T-cell (primary cell): ENCODE measurements at regions not wholly inside any gene's neighbourhood (a gene's known extent, or its start where the extent isn't known, plus 50 kb on each side); places are given as distances from the start of the nearest gene placed in this dataset.

Source experiments
- ATAC-seq, 4 experiments: fragments of 200-7000 bp in 3 of 4; fragments of 150-1000 bp in 1 of 4; cut with Tn5 transposase; replicated peaks in 1 of 4; 1 replicate in 3 of 4; 2 replicates in 1 of 4; pipeline ENCODE4 v1.10.0; 2021; ENCODE audit warnings: moderate library complexity in 3 of 4, mild to moderate bottlenecking in 2 of 4, moderate number of reproducible peaks in 1 of 4
- CTCF ChIA-PET, 2 donors: fragments of 300-600 bp; sonication (Branson Sonifier 250); formaldehyde crosslinking; loops; one replicate each; lab custom pipeline; 2022; ENCODE audit warnings: antibody characterized with exemption in 2 of 2; lab: Charles Lee
- POLR2A ChIA-PET, 2 donors: fragments of 300-600 bp; sonication (Branson Sonifier 250); formaldehyde crosslinking; loops; one replicate each; lab custom pipeline; 2022; ENCODE audit warnings: antibody characterized with exemption in 2 of 2; lab: Charles Lee
- DNase-seq, 35 experiments: peaks; one replicate each; pipeline versions ENCODE4 v3.0.0 to v3.0.0-alpha.2; 2013 to 2023
- H3K27ac ChIP-seq: one replicate; pipeline ENCODE4 v1.5.1; 2013; ENCODE audit warnings: low read length
- H3K27me3 ChIP-seq, 2 experiments: replicated peaks in 1 of 2; 1 replicate in 1 of 2; 2 replicates in 1 of 2; pipeline versions ENCODE4 v1.6.1 to v1.7.0; 2013; ENCODE audit warnings: low read length in 1 of 2, mixed read lengths in 1 of 2; ENCODE audit not compliant: control insufficient read depth in 2 of 2, insufficient read depth in 2 of 2; ENCODE audit errors: extremely low read depth in 1 of 2
- H3K36me3 ChIP-seq, 2 donors: 1 replicate in 1 of 2; 2 replicates in 1 of 2; pipeline versions ENCODE4 v1.6.1 to v1.7.0; 2013; ENCODE audit warnings: low read length in 1 of 2; ENCODE audit not compliant: control insufficient read depth in 2 of 2, insufficient read depth in 1 of 2; ENCODE audit errors: extremely low read depth in 1 of 2
- H3K4me1 ChIP-seq, 2 experiments: 1 replicate in 1 of 2; 2 replicates in 1 of 2; pipeline versions ENCODE4 v1.6.1 to v1.7.0; 2013; ENCODE audit warnings: low read length in 2 of 2, mixed read lengths in 1 of 2; ENCODE audit not compliant: insufficient read depth in 2 of 2, control insufficient read depth in 1 of 2; ENCODE audit errors: extremely low read depth in 1 of 2
- H3K4me3 ChIP-seq, 2 donors: 1 replicate in 1 of 2; 2 replicates in 1 of 2; pipeline versions ENCODE4 v1.5.1 to v1.7.0; 2013; ENCODE audit warnings: mild to moderate bottlenecking in 2 of 2, low read length in 1 of 2, moderate library complexity in 1 of 2; ENCODE audit not compliant: control insufficient read depth in 1 of 2; ENCODE audit errors: extremely low read depth in 1 of 2
- H3K9me3 ChIP-seq: 2 replicates; pipeline ENCODE4 v1.7.0; 2013
- H3K27ac Mint-ChIP-seq, 2 donors: one replicate each; pipeline ENCODE4 v1.8.0; 2020 to 2021; ENCODE audit warnings: mild to moderate bottlenecking in 2 of 2, mixed read lengths in 2 of 2
- H3K27me3 Mint-ChIP-seq, 2 donors: one replicate each; pipeline ENCODE4 v1.8.0; 2021 to 2022; ENCODE audit warnings: mixed read lengths in 2 of 2
- H3K36me3 Mint-ChIP-seq: one replicate; pipeline ENCODE4 v1.8.0; 2021; ENCODE audit warnings: mixed read lengths
- H3K4me1 Mint-ChIP-seq, 3 donors: one replicate each; pipeline ENCODE4 v1.8.0; 2020 to 2022; ENCODE audit warnings: mixed read lengths in 3 of 3, mild to moderate bottlenecking in 1 of 3
- H3K4me3 Mint-ChIP-seq, 3 donors: one replicate each; pipeline ENCODE4 v1.8.0; 2020 to 2022; ENCODE audit warnings: mild to moderate bottlenecking in 3 of 3, mixed read lengths in 3 of 3, moderate library complexity in 3 of 3
- H3K9me3 Mint-ChIP-seq, 3 donors: one replicate each; pipeline ENCODE4 v1.8.0; 2020 to 2022; ENCODE audit warnings: mixed read lengths in 3 of 3
- WGBS: methylation state at CpG from one replicate; pipeline ENCODE4 v1.1.5; 2013; ENCODE audit warnings: missing lambda C conversion rate; ENCODE audit not compliant: insufficient coverage; 5-methylcytosine and 5-hydroxymethylcytosine counted together

DNA sequence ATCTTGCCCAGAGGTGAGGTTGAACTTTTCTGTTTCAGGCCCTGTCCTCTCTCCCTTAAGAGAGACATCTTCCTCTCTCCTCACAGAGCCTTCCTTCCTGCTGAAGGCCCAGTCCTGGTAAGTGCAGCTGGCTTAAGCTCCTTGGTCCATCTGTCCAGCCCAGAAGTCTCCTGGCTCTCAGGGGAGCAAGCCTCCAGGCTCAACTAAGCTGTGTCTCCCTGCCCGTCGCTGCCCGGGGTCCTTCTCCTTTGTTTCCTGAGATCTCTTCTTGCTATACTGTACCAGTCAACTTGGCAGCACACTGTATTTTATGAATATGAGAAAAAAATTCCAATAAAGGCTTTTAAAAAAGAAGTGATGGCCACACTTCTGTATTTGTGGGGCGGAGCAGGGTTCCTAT, 77.4 kb downstream of the KCNF1 start:
- ChIA-PET CTCF (no interaction called here), POLR2A (no interaction called here)
- DNase-seq, result no peak
- Mint-ChIP-seq H3K4me1 (no peaks in the 10 kb centered on the region), H3K27ac (no peak overlapping the region), H3K36me3 (no peaks in the 10 kb centered on the region), H3K9me3 (no peaks in the 10 kb centered on the region), H3K4me3 (no peak overlapping the region), H3K27me3 (peaks cover 5 to 10% of the 10 kb centered on the region in 2 donors)
- Histone ChIP-seq H3K4me1 (no peaks in the 10 kb centered on the region), H3K9me3 (no peaks in the 10 kb centered on the region), H3K4me3 (no peak overlapping the region), H3K27ac (no peak overlapping the region), H3K36me3 (no peaks in the 10 kb centered on the region), H3K27me3 (peaks cover 0 to 25% of the 10 kb centered on the region in 2 experiments)
- WGBS, result 80% methylated on average over 1 of the region's 4 CpGs
- no peak for ATAC-seq

DNA sequence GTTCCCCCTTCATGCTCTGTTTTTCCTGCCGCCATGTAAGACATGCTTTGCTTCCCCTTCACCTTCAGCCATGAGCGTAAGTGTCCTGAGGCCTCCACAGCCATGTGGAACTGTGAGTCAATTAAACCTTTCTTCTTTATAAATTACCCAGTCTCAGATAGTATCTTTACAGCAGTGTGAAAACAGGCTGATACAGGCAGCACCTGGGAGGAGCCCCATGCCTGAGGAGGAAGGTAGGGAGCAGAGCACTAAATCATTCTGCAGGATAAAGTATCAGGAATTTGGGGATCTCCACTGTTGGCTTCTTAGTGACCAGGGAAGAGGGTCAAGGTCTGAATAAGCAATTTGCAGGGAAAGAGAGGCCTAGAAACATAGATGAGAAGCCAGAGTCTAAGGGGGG, 78.0 kb downstream of the KCNF1 start:
- no peak overlapping the region for H3K27ac ChIP-seq
- Mint-ChIP-seq H3K36me3 (no peaks in the 10 kb centered on the region), H3K9me3 (no peaks in the 10 kb centered on the region), H3K27me3 (peaks cover 7 to 8% of the 10 kb centered on the region in 2 donors), H3K4me1 (no peaks in the 10 kb centered on the region), H3K4me3 (no peak overlapping the region), H3K27ac (no peak overlapping the region)
- no peak overlapping the region for H3K4me3 ChIP-seq
- POLR2A ChIA-PET, result no interaction called here
- H3K27me3 ChIP-seq, result peaks cover 0 to 25% of the 10 kb centered on the region in 2 experiments
- CTCF ChIA-PET, result no interaction called here
- no peaks in the 10 kb centered on the region for H3K9me3 ChIP-seq
- 100% methylated on average over 1 of the region's 2 CpGs for WGBS
- no peaks in the 10 kb centered on the region for H3K4me1 ChIP-seq
- DNase-seq (no peak), ATAC-seq (no peak)
- H3K36me3 ChIP-seq, result no peaks in the 10 kb centered on the region

DNA sequence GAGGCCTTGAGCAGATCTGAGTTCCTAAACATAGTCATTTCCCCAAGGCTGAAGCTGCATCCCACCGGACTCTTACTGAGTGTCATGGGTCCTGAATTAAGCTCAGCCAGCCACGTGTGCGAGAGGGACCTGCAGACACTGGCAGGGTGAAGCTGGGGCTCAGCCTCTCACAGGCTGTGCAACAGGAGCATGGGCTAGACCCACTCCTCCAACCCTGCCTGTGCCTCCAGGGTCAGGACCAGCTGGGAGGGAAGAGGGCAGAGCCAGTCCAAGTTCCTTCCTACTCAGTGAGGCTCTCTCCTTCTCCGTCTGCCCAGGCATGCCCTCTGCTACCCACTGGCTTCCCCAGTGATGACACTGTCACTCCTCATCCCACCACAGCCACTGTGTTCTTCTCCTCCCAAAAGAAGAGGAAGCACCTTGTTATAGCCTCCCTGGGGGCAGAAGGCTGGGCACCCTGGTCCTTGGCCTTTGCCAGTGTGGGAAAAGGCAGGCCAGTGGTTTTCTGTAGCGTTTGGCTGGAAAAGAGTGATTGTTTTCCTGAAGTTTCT, 78.9 kb downstream of the KCNF1 start:
- no peaks in the 10 kb centered on the region for H3K4me1 Mint-ChIP-seq
- Histone ChIP-seq H3K27ac (no peak overlapping the region), H3K4me3 (no peak overlapping the region), H3K36me3 (no peaks in the 10 kb centered on the region), H3K4me1 (no peaks in the 10 kb centered on the region), H3K9me3 (no peaks in the 10 kb centered on the region), H3K27me3 (peaks cover 0 to 25% of the 10 kb centered on the region in 2 experiments)
- H3K36me3 Mint-ChIP-seq, result no peaks in the 10 kb centered on the region
- H3K27me3 Mint-ChIP-seq, result peaks cover 7 to 8% of the 10 kb centered on the region in 2 donors
- no peak for ATAC-seq
- no peak for DNase-seq
- POLR2A ChIA-PET, result no interaction called here
- no peak overlapping the region for H3K4me3 Mint-ChIP-seq
- CTCF ChIA-PET, result no interaction called here
- 94% methylated on average over 4 of the region's 5 CpGs for WGBS
- no peak overlapping the region for H3K27ac Mint-ChIP-seq
- H3K9me3 Mint-ChIP-seq, result no peaks in the 10 kb centered on the region

DNA sequence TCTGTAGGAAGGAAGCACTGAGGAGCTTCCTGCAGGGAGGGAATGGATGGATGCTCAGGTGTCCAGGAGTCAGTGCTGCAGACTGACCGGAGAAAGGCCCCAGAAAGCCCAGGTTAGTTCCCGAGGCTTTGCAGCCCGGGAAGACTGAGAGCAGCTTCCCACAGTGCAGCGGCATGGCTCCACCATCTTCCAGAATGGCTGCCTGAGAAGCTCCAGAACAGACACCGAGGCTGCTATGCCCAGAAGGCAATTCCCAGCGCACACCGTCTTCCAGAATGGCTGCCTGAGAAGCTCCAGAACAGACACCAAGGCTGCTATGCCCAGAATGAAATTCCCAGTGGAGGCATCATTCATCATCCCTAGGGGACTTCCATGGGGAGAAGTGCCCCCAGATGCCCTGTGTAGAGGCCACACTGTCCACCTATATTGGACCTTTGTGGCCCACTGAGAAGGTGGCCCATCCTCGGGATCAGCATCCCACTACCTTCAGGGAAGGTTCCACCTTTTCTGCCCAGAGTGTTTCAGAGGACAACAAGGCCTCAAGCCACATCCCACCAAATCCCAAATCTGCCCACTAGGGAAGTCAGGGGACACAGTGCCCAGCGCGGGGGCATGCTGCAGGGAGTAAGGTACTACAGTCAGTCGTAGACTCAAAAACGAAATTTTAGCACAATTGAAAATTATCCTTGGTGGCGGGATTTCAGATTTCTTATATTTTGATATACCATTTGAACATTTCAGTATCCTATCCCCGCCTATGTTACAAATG, 80.5 kb downstream of the KCNF1 start:
- H3K9me3 Mint-ChIP-seq, result no peaks in the 10 kb centered on the region

DNA sequence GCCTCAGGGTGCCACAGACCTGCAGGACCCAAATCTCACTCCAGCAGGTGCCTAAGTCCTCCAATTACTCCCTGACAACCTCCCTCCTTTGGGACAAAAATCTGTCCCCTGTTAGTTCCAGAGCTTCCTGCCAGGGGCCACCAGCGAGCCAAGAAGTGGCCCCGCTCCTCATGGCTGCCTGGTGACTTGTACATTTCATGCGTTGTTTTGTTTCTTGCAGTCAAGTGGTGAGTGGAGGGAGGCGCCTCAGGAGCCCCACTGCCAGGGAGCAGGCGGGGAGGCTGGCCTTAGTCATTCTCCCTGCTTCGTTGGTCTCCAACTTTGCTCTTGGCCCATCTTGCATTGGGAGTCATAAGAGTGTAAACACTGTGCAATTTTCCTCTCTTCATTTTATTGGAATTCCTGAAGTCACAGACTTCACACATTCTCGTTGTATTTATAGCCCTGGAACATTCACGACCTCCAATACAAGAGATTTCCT, 81.3 kb downstream of the KCNF1 start:
- Mint-ChIP-seq H3K27me3 (peaks cover 7 to 8% of the 10 kb centered on the region in 2 donors), H3K27ac (no peak overlapping the region), H3K4me3 (no peak overlapping the region), H3K9me3 (no peaks in the 10 kb centered on the region), H3K36me3 (no peaks in the 10 kb centered on the region), H3K4me1 (no peaks in the 10 kb centered on the region)
- no peak for DNase-seq
- 48% methylated on average over 4 of the region's 8 CpGs for WGBS
- ChIA-PET CTCF (no interaction called here), POLR2A (no interaction called here)
- peaks cover 0 to 21% of the 10 kb centered on the region in 2 experiments for H3K27me3 ChIP-seq
- ATAC-seq, result no peak
- H3K36me3 ChIP-seq, result no peaks in the 10 kb centered on the region
- no peaks in the 10 kb centered on the region for H3K4me1 ChIP-seq
- H3K9me3 ChIP-seq, result no peaks in the 10 kb centered on the region
- no peak overlapping the region for H3K27ac ChIP-seq
- H3K4me3 ChIP-seq, result no peak overlapping the region

More for the DNA sequence above, 80.5 kb downstream of the KCNF1 start:
- CTCF ChIA-PET, result no interaction called here
- Histone ChIP-seq H3K9me3 (no peaks in the 10 kb centered on the region), H3K27ac (no peak overlapping the region), H3K27me3 (peaks cover 0 to 21% of the 10 kb centered on the region in 2 experiments), H3K4me3 (no peak overlapping the region), H3K36me3 (no peaks in the 10 kb centered on the region), H3K4me1 (no peaks in the 10 kb centered on the region)
- ATAC-seq (no peak), DNase-seq (no peak)
- Mint-ChIP-seq H3K27ac (no peak overlapping the region), H3K4me1 (no peaks in the 10 kb centered on the region), H3K27me3 (peaks cover 7 to 8% of the 10 kb centered on the region in 2 donors), H3K4me3 (no peak overlapping the region), H3K36me3 (no peaks in the 10 kb centered on the region)
- POLR2A ChIA-PET, result no interaction called here
- WGBS, result 83% methylated on average over 11 of the region's 14 CpGs

DNA sequence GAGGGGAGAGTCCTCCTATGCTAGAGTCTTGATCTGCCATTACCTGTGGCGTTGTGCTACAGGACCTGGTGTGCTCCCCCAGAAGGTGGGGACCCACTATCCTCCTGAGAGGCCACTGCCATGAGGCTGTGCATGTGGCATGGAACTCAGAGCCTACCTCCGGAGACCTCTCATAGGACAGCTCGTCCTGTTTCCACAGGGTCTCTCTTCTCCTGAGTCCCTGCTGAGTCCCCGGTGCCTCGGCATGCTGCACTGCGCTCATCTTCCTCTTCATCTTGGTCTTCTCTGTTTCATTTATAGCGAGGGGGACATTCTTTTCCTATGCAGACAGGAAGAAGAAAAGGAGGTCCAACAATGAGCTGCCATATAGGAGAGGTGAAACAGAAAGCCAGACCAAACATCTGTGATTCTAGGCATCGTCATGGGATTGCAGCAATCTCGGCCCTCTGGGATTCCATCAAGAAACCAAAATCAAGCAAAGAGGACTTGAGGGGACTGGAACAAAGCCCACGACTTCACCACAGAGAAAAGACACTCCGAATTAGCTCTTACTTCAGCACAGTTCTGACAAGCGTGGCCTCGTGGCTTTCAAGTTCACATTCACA, 83.7 kb downstream of the KCNF1 start:
- no peak overlapping the region for H3K4me3 Mint-ChIP-seq
- ChIA-PET CTCF (no interaction called here), POLR2A (no interaction called here)
- H3K4me1 Mint-ChIP-seq, result no peaks in the 10 kb centered on the region
- H3K9me3 Mint-ChIP-seq, result no peaks in the 10 kb centered on the region
- Histone ChIP-seq H3K4me1 (no peaks in the 10 kb centered on the region), H3K36me3 (no peaks in the 10 kb centered on the region), H3K27me3 (peaks cover 0 to 20% of the 10 kb centered on the region in 2 experiments), H3K4me3 (no peak overlapping the region), H3K9me3 (no peaks in the 10 kb centered on the region), H3K27ac (no peak overlapping the region)
- no peak for ATAC-seq
- H3K27me3 Mint-ChIP-seq, result peaks cover 7 to 8% of the 10 kb centered on the region in 2 donors
- DNase-seq, result no peak
- H3K27ac Mint-ChIP-seq, result no peak overlapping the region
- no peaks in the 10 kb centered on the region for H3K36me3 Mint-ChIP-seq
- 76% methylated on average over 9 of the region's 13 CpGs for WGBS
